PFSK-1 (cell line): ENCODE measurements at regions not wholly inside any gene's neighbourhood (a gene's known extent, or its start where the extent isn't known, plus 50 kb on each side); places are given as distances from the start of the nearest gene placed in this dataset.

Source experiments
- FOXP2 ChIP-seq: optimal IDR thresholded peaks from 2 replicates; pipeline ENCODE3; 2011; ENCODE audit warnings: borderline replicate concordance, control low read depth, inconsistent platforms; ENCODE audit not compliant: insufficient read depth; ENCODE audit errors: extremely low read length, extremely low read depth
- POLR2AphosphoS5 ChIP-seq: IDR thresholded peaks from 2 replicates; pipeline ENCODE4 v1.6.1; 2012; ENCODE audit warnings: low read depth, mild to moderate bottlenecking, control low read depth, low read length, moderate library complexity
- REST ChIP-seq, 2 experiments: IDR thresholded peaks; 2 replicates each; pipeline versions ENCODE4 v1.6.1 to v1.8.0; 2011 to 2012; ENCODE audit warnings: low read depth in 2 of 2, low read length in 2 of 2, control low read depth in 1 of 2, inconsistent platforms in 1 of 2, mild to moderate bottlenecking in 1 of 2, moderate library complexity in 1 of 2; ENCODE audit not compliant: insufficient read depth in 1 of 2
- SIN3A ChIP-seq: IDR thresholded peaks from 2 replicates; pipeline ENCODE4 v1.6.1; 2012; ENCODE audit warnings: mild to moderate bottlenecking, low read length, moderate library complexity, borderline replicate concordance; ENCODE audit not compliant: insufficient read depth
- TAF1 ChIP-seq: IDR thresholded peaks from 2 replicates; pipeline ENCODE4 v1.6.1; 2012; ENCODE audit warnings: low read length, control low read depth, borderline replicate concordance; ENCODE audit not compliant: insufficient read depth

DNA sequence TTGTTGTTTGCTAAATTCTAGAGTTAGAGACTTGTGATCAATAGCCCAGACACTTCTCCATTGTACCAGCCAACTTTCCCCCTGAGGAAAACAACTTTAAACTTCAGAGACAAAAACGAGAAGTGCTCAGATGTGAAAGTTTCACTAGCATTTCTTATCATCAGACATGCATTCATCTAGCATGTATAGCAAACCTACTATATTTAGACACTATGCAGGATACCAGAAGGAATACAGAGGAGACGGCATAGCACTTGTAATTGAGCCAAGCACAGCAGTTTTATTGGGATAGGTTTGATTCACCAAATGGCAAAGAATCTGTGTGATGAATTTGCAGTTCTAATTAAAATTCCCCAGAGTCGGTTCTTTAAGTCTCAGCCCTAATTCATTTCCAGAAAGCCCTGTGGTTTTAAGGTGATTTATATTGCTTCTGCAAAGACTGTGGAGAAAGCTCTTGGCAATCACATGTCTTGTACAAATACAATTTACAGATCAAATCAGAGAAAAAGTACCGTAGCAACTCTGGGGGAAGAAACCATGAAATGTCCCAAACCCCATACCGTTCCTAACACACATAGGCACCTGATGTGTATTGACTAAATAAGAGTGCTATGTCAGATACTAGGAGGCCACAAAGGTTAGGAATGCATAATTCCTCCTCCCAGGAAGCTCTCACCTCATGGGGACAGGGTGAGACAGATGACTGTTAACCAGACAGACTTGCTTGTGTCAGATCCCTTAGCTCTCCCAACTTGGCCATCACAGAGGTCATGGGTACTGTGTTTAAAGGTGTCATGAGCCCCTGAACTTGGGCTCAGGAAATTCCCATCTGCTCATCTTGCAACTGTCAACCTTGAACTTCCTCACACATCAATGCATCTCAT lies 69.6 kb upstream of the KRAS start:
- no peak for TF ChIP-seq REST (IDR thresholded peaks at IDR 0.05; ENCODE audit: insufficient read depth in 1 of 2, low read depth in 2 of 2, low read length in 2 of 2)
- no peak for TF ChIP-seq POLR2AphosphoS5
- no peak for TF ChIP-seq SIN3A
- TF ChIP-seq FOXP2, result no peak
- no peak for TF ChIP-seq TAF1

- TF ChIP-seq FOXP2, result no peak
- no peak for TF ChIP-seq POLR2AphosphoS5
- TF ChIP-seq TAF1, result no peak
- TF ChIP-seq REST (IDR thresholded peaks at IDR 0.05; ENCODE audit: insufficient read depth in 1 of 2, low read depth in 2 of 2, low read length in 2 of 2), result no peak
- no peak for TF ChIP-seq SIN3A
These were observed 68.7 kb upstream of the KRAS start for GRCh38 chr12:25319233-25319984.

DNA sequence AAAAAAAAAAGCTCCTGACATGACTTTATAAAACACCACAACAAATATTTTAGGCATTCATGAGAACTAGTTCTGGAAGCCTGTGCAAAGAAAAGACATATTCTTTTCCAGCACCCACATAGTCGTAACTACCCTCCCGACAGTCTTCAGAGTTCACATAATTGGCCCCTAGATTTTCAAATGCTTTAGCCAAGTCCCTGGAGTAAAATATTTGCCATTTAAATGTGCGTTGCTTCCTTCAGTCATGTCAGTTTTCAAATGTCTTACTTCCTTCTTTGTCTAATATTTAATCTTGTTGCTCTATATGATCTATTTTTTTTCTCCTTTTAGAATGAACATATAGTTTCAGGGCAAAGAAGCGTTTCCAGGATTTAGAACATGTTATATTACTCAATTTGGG lies 66.8 kb upstream of the KRAS start:
- no peak for TF ChIP-seq POLR2AphosphoS5
- TF ChIP-seq FOXP2, result no peak
- no peak for TF ChIP-seq REST (IDR thresholded peaks at IDR 0.05; ENCODE audit: insufficient read depth in 1 of 2, low read depth in 2 of 2, low read length in 2 of 2)

DNA sequence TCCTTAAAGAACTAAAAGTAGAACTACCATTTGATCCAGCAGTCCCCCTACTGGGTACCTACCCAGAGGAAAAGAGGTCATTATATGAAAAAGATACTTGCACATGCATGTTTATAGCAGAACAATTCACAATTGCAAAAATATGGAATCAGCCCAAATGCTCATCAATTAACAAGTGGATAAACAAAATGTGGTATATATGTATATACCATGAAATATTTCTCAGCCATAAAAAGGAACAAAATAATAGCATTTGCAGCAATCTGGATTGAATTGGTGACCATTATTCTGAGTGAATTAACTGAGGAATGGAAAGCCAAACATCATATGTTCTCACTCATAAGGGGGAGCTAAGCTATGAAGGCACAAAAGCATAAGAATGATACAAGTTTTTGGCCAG lies 64.7 kb upstream of the KRAS start:
- no peak for TF ChIP-seq POLR2AphosphoS5
- TF ChIP-seq REST (IDR thresholded peaks at IDR 0.05; ENCODE audit: insufficient read depth in 1 of 2, low read depth in 2 of 2, low read length in 2 of 2), result no peak
- TF ChIP-seq FOXP2, result no peak
- TF ChIP-seq TAF1, result no peak
- TF ChIP-seq SIN3A, result no peak
